Fibroblast of skin of abdomen (primary cell): ENCODE measurements at regions not wholly inside any gene's neighbourhood (a gene's known extent, or its start where the extent isn't known, plus 50 kb on each side); places are given as distances from the start of the nearest gene placed in this dataset.

Experiments used
- DNase-seq: peaks from one replicate; pipeline ENCODE4 v3.0.0-alpha.2; 2013

DNA sequence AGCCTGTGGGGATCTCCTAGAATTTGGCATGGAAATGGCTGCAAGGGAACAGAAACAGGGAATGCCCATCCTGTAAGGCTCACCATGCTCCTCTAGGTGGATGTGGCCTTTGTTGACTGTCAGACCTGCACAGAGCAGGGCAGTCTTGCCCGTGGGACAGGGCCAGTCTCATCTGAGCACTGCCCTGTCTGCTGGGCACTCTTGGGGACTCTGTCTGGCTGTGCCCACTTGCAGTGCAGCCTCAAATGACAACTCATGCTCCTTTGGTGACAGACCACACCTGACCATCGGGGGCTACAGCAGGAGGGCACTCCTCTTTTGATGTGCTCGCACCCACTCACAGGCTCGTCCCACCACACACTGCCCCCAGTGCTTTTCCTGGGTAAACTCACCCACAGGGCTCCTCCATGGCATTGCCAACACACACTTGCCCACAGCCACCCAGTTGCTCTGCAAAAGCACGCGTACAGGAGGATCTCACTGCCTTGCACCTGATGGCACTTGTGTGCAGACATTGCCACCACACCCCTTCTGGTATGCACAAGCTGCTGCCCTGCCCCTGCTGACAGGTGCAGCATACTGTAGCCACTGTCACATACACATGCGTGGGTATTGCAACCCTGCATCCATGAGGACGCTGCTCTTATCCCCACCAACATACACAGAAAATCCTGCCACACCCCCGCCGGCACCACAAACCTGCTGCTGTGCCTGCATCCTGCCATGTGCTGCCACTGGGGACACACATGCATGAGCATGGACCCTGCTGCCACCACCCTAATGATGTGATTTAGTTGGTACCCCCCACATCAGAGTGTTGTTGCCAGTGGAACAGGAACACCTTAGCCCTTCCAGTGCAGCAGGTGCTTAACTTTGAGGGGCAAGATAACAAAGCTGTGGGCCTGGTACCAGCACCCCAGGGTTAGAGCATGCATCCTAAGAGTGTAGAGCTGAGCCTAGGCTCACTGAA, 100.1 kb upstream of the ARHGEF9 start:
- DNase-seq = no peak

GRCh38 chrX:63869506-63869905, 84.5 kb upstream of the ARHGEF9 start:
- DNase-seq = no peak

DNA sequence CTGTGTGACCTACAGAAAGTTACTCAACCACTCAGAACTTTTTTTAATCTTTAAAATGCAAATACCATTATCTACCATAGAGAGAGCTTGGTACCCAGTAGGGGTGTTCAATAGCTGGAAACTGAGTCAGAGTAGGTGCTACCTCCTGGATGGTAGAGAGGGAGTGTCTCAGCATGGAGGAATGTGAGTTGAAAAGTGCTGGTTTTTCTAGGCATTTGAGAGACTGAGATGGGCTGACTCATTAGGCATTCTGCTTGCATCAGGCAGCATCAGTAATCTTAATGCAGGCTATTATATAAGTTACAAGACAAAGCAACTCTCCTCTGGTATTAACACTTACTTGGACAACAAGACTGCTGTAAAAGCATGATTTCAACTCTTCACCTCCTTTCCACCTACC, 70.9 kb upstream of the ARHGEF9 start:
- DNase-seq = peak; percentile 20

GRCh38 chrX:63835361-63835760, 50.3 kb upstream of the ARHGEF9 start:
- no peak for DNase-seq
